ENCODE measurements at regions not wholly inside any gene's neighbourhood (a gene's known extent, or its start where the extent isn't known, plus 50 kb on each side); places are given as distances from the start of the nearest gene placed in this dataset.

GRCh38 chr14:101178184-101179072 is 274.9 kb upstream of the RTL1 start:
- no peak for DNase-seq
- no peaks in the 10 kb centered on the region for H3K9me3 ChIP-seq
- no peaks in the 10 kb centered on the region for H3K9me2 ChIP-seq
- H3K4me3 ChIP-seq (ENCODE audit: low read depth in 2 of 2, low read length in 1 of 2) = no peak overlapping the region
- H3K27ac ChIP-seq (ENCODE audit: low read depth in 2 of 2, low read length in 1 of 2) = no peak overlapping the region; a peak in 1 of 4 replicates
- 45% methylated on average over 19 of the region's 22 CpGs for WGBS (ENCODE audit: low lambda C conversion rate)
- no peaks in the 10 kb centered on the region for H3K79me2 ChIP-seq (ENCODE audit: insufficient read depth)
- H4K20me1 ChIP-seq (ENCODE audit: insufficient read depth) = no peaks in the 10 kb centered on the region
- H3K4me1 ChIP-seq (ENCODE audit: control insufficient read depth in 1 of 2, insufficient read depth in 2 of 2, low read depth in 1 of 2, low read length in 1 of 2) = peaks cover 0 to 47% of the 10 kb centered on the region in 2 experiments; a peak in 1 of 4 replicates
- H3K27me3 ChIP-seq (ENCODE audit: insufficient read depth) = no peaks in the 10 kb centered on the region
- POLR2A ChIA-PET = no interaction called here
- H3F3A ChIP-seq (replicated peaks; ENCODE audit: insufficient read depth) = no peaks in the 10 kb centered on the region
- no peak overlapping the region for H2AFZ ChIP-seq (ENCODE audit: low read depth)
- H3K36me3 ChIP-seq (replicated peaks in 1 of 2; ENCODE audit: control insufficient read depth in 1 of 2, insufficient read depth in 2 of 2, low read length in 1 of 2) = no peaks in the 10 kb centered on the region
- CTCF ChIA-PET = interaction anchor here (1.5 to 1.6 kb wide), 2 partner anchors 10 to 12 kb away, joined by 4 read pairs; no protein-coding TSS in a partner anchor
- H3K4me2 ChIP-seq = no peak overlapping the region
- no peak for TF ChIP-seq NFIC (IDR thresholded peaks at IDR 0.05; ENCODE audit: borderline replicate concordance)
- no peak for TF ChIP-seq IRF3 (IDR thresholded peaks at IDR 0.05; ENCODE audit: low read depth, low read length)
- TF ChIP-seq RCOR1 (IDR thresholded peaks at IDR 0.05; ENCODE audit: low read length) = no peak
- no peak for TF ChIP-seq EZH2phosphoT487 (IDR thresholded peaks at IDR 0.05; ENCODE audit: borderline replicate concordance, low read depth)
- TF ChIP-seq POLR2AphosphoS5 (IDR thresholded peaks at IDR 0.05; ENCODE audit: low read depth, low read length) = no peak
- no peak for TF ChIP-seq RAD21 (IDR thresholded peaks at IDR 0.05; ENCODE audit: low read length)
- TF ChIP-seq TEAD4 (IDR thresholded peaks at IDR 0.05; ENCODE audit: borderline replicate concordance, insufficient read depth) = no peak
- TF ChIP-seq MXI1 (IDR thresholded peaks at IDR 0.05; ENCODE audit: low read depth, low read length) = no peak
- TF ChIP-seq REST (IDR thresholded peaks at IDR 0.05; ENCODE audit: low read depth, low read length) = no peak
- no peak for TF ChIP-seq FOSL2 (IDR thresholded peaks at IDR 0.05; ENCODE audit: borderline replicate concordance, low read depth)
- TF ChIP-seq FOXM1 (IDR thresholded peaks at IDR 0.05; ENCODE audit: low read depth) = no peak
- no peak for TF ChIP-seq MEF2A (IDR thresholded peaks at IDR 0.05; ENCODE audit: borderline replicate concordance, low read depth)
- TF ChIP-seq MAX (IDR thresholded peaks at IDR 0.05; ENCODE audit: low read depth) = no peak
- no peak for TF ChIP-seq USF2 (IDR thresholded peaks at IDR 0.05; ENCODE audit: borderline replicate concordance, low read depth, low read length)
- no peak for TF ChIP-seq USF1 (IDR thresholded peaks at IDR 0.05; ENCODE audit: borderline replicate concordance, low read depth)
- no peak overlapping the region for H3K9ac ChIP-seq

Measured in SK-N-SH (cell line).